DMS114 treated with DMSO at 0.1 percent for 48 hours (cell line): ENCODE measurements at regions not wholly inside any gene's neighbourhood (a gene's known extent, or its start where the extent isn't known, plus 50 kb on each side); places are given as distances from the start of the nearest gene placed in this dataset.
"Not testable (repeated sequence)": the region's sequence is repeated elsewhere in the genome, so short reads cannot be mapped to it uniquely, and the experiment has no call there.

Experiments used
- DNase-seq: peaks from one replicate; lab custom pipeline; 2025; ENCODE audit not compliant: unreplicated experiment; lab: John Stamatoyannopoulos, UW

- DNase-seq = no peak
Observed at GRCh38 chr4:28014469-28014868, 1153.8 kb downstream of the STIM2 start.

GRCh38 chr4:28015996-28016395, 1155.4 kb downstream of the STIM2 start:
- DNase-seq = no peak

GRCh38 chr4:28038253-28038652, 1177.6 kb downstream of the STIM2 start:
- not testable (repeated sequence) for DNase-seq

GRCh38 chr4:28062562-28062961, 1201.9 kb downstream of the STIM2 start:
- DNase-seq = no peak

- DNase-seq = no peak
Observed at GRCh38 chr4:28073860-28074555, 1213.4 kb downstream of the STIM2 start.

GRCh38 chr4:28075401-28075956, 1214.8 kb downstream of the STIM2 start:
- no peak for DNase-seq

GRCh38 chr4:28077203-28077602, 1216.6 kb downstream of the STIM2 start:
- DNase-seq = not testable (repeated sequence)

GRCh38 chr4:28082686-28083390, 1222.2 kb downstream of the STIM2 start:
- no peak for DNase-seq

- DNase-seq = no peak
Observed at GRCh38 chr4:28092610-28093009, 1232.0 kb downstream of the STIM2 start.

- no peak for DNase-seq
Observed at GRCh38 chr4:28093071-28093470, 1232.4 kb downstream of the STIM2 start.

- DNase-seq = no peak
Observed at GRCh38 chr4:28101583-28101982, 1240.9 kb downstream of the STIM2 start.

GRCh38 chr4:28105271-28105859, 1244.7 kb downstream of the STIM2 start:
- no peak for DNase-seq

- no peak for DNase-seq
Observed at GRCh38 chr4:28106155-28106554, 1245.5 kb downstream of the STIM2 start.

- no peak for DNase-seq
Observed at GRCh38 chr4:28109801-28110200, 1249.2 kb downstream of the STIM2 start.

GRCh38 chr4:28112691-28113335, 1252.2 kb downstream of the STIM2 start:
- not testable (repeated sequence) for DNase-seq

GRCh38 chr4:28113586-28113985, 1252.9 kb downstream of the STIM2 start:
- not testable (repeated sequence) for DNase-seq

GRCh38 chr4:28116526-28117083, 1256.0 kb downstream of the STIM2 start:
- not testable (repeated sequence) for DNase-seq

- DNase-seq = no peak
Observed at GRCh38 chr4:28117084-28117682, 1256.5 kb downstream of the STIM2 start.

GRCh38 chr4:28146191-28146590, 1285.5 kb downstream of the STIM2 start:
- no peak for DNase-seq

GRCh38 chr4:28148221-28148620, 1287.6 kb downstream of the STIM2 start:
- DNase-seq = no peak

GRCh38 chr4:28149762-28150161, 1289.1 kb downstream of the STIM2 start:
- DNase-seq = no peak
